ENCODE measurements at regions not wholly inside any gene's neighbourhood (a gene's known extent, or its start where the extent isn't known, plus 50 kb on each side); places are given as distances from the start of the nearest gene placed in this dataset.
"Not testable (repeated sequence)": the region's sequence is repeated elsewhere in the genome, so short reads cannot be mapped to it uniquely, and the experiment has no call there.

DNA sequence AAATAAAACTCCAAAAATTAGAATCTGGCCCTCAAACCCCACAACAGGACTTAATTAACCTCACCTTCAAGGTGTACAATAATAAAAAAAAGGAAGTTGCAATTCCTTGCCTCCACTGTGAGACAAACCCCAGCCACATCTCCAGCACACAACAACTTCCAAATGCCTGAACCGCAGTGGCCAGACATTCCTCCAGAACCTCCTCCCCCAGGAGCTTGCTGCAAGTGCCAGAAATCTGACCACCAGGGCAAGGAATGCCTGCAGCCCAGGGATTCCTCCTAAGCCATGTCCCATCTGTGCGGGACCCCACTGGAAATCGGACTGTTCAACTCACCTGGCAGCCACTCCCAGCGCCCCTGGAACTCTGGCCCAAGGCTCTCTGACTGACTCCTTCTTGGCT, 519.0 kb downstream of the IRS2 start:
- TF ChIP-seq, protein P1, sequence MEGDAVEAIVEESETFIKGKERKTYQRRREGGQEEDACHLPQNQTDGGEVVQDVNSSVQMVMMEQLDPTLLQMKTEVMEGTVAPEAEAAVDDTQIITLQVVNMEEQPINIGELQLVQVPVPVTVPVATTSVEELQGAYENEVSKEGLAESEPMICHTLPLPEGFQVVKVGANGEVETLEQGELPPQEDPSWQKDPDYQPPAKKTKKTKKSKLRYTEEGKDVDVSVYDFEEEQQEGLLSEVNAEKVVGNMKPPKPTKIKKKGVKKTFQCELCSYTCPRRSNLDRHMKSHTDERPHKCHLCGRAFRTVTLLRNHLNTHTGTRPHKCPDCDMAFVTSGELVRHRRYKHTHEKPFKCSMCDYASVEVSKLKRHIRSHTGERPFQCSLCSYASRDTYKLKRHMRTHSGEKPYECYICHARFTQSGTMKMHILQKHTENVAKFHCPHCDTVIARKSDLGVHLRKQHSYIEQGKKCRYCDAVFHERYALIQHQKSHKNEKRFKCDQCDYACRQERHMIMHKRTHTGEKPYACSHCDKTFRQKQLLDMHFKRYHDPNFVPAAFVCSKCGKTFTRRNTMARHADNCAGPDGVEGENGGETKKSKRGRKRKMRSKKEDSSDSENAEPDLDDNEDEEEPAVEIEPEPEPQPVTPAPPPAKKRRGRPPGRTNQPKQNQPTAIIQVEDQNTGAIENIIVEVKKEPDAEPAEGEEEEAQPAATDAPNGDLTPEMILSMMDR (IDR thresholded peaks at IDR 0.05) = not testable (repeated sequence)
- TF ChIP-seq POLR2A (IDR thresholded peaks at IDR 0.05); POLR2AphosphoS5 (IDR thresholded peaks at IDR 0.05; ENCODE audit: insufficient read depth in 1 of 2, low read depth in 1 of 2): not testable (repeated sequence)

Data from vagina (tissue), 2 donors.